ENCODE measurements at regions not wholly inside any gene's neighbourhood (a gene's known extent, or its start where the extent isn't known, plus 50 kb on each side); places are given as distances from the start of the nearest gene placed in this dataset.

- peaks cover 3% of the 10 kb centered on the region for H3K4me1 ChIP-seq (ENCODE audit: insufficient read depth)
- Mint-ChIP-seq H3K9me3 (peaks cover 7% of the 10 kb centered on the region; the same call in 2 of the 3 replicates), H3K27ac (no peak overlapping the region), H3K36me3 (ENCODE audit: low read depth) (peaks cover 9% of the 10 kb centered on the region), H3K27me3 (ENCODE audit: insufficient read depth, low read depth, poor library complexity) (peaks cover 3% of the 10 kb centered on the region), H3K4me1 (0 out of 3 replicates have a peak, but pooled peaks cover 4% of the 10 kb centered on the region), H3K4me3 (no peak overlapping the region)
- H3K79me2 ChIP-seq (replicated peaks; ENCODE audit: insufficient read depth): no peaks in the 10 kb centered on the region
- no peak overlapping the region for H3K4me3 ChIP-seq
- H3K27me3 ChIP-seq (ENCODE audit: insufficient read depth): no peaks in the 10 kb centered on the region
- H4K20me1 ChIP-seq (replicated peaks; ENCODE audit: insufficient read depth): no peaks in the 10 kb centered on the region
- H3K36me3 ChIP-seq (ENCODE audit: insufficient read depth): no peaks in the 10 kb centered on the region
- TF ChIP-seq NANOG (IDR thresholded peaks at IDR 0.05; ENCODE audit: borderline replicate concordance): no peak
- TF ChIP-seq EZH2 (IDR thresholded peaks at IDR 0.05; ENCODE audit: low read depth, unreplicated experiment): no peak
- TF ChIP-seq JUNB (IDR thresholded peaks at IDR 0.05; ENCODE audit: unreplicated experiment): no peak
- TF ChIP-seq CREB1 (CRISPR knock-in tag; IDR thresholded peaks at IDR 0.05; ENCODE audit: low read depth): no peak
- TF ChIP-seq ZNF331 (CRISPR knock-in tag; IDR thresholded peaks at IDR 0.05; ENCODE audit: low read depth): no peak
- TF ChIP-seq, protein P1, sequence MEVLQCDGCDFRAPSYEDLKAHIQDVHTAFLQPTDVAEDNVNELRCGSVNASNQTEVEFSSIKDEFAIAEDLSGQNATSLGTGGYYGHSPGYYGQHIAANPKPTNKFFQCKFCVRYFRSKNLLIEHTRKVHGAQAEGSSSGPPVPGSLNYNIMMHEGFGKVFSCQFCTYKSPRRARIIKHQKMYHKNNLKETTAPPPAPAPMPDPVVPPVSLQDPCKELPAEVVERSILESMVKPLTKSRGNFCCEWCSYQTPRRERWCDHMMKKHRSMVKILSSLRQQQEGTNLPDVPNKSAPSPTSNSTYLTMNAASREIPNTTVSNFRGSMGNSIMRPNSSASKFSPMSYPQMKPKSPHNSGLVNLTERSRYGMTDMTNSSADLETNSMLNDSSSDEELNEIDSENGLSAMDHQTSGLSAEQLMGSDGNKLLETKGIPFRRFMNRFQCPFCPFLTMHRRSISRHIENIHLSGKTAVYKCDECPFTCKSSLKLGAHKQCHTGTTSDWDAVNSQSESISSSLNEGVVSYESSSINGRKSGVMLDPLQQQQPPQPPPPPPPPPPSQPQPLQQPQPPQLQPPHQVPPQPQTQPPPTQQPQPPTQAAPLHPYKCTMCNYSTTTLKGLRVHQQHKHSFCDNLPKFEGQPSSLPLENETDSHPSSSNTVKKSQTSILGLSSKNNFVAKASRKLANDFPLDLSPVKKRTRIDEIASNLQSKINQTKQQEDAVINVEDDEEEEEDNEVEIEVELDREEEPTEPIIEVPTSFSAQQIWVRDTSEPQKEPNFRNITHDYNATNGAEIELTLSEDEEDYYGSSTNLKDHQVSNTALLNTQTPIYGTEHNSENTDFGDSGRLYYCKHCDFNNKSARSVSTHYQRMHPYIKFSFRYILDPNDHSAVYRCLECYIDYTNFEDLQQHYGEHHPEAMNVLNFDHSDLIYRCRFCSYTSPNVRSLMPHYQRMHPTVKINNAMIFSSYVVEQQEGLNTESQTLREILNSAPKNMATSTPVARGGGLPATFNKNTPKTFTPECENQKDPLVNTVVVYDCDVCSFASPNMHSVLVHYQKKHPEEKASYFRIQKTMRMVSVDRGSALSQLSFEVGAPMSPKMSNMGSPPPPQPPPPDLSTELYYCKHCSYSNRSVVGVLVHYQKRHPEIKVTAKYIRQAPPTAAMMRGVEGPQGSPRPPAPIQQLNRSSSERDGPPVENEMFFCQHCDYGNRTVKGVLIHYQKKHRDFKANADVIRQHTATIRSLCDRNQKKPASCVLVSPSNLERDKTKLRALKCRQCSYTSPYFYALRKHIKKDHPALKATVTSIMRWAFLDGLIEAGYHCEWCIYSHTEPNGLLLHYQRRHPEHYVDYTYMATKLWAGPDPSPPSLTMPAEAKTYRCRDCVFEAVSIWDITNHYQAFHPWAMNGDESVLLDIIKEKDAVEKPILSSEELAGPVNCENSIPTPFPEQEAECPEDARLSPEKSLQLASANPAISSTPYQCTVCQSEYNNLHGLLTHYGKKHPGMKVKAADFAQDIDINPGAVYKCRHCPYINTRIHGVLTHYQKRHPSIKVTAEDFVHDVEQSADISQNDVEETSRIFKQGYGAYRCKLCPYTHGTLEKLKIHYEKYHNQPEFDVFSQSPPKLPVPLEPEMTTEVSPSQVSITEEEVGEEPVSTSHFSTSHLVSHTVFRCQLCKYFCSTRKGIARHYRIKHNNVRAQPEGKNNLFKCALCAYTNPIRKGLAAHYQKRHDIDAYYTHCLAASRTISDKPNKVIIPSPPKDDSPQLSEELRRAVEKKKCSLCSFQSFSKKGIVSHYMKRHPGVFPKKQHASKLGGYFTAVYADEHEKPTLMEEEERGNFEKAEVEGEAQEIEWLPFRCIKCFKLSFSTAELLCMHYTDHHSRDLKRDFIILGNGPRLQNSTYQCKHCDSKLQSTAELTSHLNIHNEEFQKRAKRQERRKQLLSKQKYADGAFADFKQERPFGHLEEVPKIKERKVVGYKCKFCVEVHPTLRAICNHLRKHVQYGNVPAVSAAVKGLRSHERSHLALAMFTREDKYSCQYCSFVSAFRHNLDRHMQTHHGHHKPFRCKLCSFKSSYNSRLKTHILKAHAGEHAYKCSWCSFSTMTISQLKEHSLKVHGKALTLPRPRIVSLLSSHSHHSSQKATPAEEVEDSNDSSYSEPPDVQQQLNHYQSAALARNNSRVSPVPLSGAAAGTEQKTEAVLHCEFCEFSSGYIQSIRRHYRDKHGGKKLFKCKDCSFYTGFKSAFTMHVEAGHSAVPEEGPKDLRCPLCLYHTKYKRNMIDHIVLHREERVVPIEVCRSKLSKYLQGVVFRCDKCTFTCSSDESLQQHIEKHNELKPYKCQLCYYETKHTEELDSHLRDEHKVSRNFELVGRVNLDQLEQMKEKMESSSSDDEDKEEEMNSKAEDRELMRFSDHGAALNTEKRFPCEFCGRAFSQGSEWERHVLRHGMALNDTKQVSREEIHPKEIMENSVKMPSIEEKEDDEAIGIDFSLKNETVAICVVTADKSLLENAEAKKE (CRISPR knock-in tag; IDR thresholded peaks at IDR 0.05): no peak
- TF ChIP-seq EZH2phosphoT487 (IDR thresholded peaks at IDR 0.05; ENCODE audit: unreplicated experiment): no peak
- TF ChIP-seq, protein P2, sequence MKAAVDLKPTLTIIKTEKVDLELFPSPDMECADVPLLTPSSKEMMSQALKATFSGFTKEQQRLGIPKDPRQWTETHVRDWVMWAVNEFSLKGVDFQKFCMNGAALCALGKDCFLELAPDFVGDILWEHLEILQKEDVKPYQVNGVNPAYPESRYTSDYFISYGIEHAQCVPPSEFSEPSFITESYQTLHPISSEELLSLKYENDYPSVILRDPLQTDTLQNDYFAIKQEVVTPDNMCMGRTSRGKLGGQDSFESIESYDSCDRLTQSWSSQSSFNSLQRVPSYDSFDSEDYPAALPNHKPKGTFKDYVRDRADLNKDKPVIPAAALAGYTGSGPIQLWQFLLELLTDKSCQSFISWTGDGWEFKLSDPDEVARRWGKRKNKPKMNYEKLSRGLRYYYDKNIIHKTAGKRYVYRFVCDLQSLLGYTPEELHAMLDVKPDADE (IDR thresholded peaks at IDR 0.05): no peak
- DNase-seq (ENCODE audit: low spot score): no peak
- H3K27ac ChIP-seq (ENCODE audit: low read depth): no peak overlapping the region
- no peak overlapping the region for H2AFZ ChIP-seq
- no peak; the same call in 2 of the 3 replicates for ATAC-seq
- H3K4me2 ChIP-seq: no peak overlapping the region
- H3F3A ChIP-seq (replicated peaks; ENCODE audit: low read depth): no peaks in the 10 kb centered on the region
- H3K9me2 ChIP-seq (ENCODE audit: insufficient read depth): no peaks in the 10 kb centered on the region
These were observed 172.4 kb upstream of the GULP1 start for GRCh38 chr2:188119112-188119838.
